Vagina (tissue), 2 donors: ENCODE measurements at regions not wholly inside any gene's neighbourhood (a gene's known extent, or its start where the extent isn't known, plus 50 kb on each side); places are given as distances from the start of the nearest gene placed in this dataset.

Experiments used
- CTCF ChIP-seq, 3 experiments: fragments of 450-650 bp in 2 of 3; fragments of 200-600 bp in 1 of 3; sonication (generic) in 1 of 3; IDR thresholded peaks; one replicate each; pipeline ENCODE4 v1.5.1; 2017 to 2019; ENCODE audit warnings: antibody characterized with exemption in 3 of 3, mild to moderate bottlenecking in 2 of 3, moderate library complexity in 2 of 3
- POLR2A ChIP-seq, 2 donors: fragments of 450-650 bp; IDR thresholded peaks; one replicate each; pipeline ENCODE4 v1.6.1; 2017; ENCODE audit warnings: antibody characterized with exemption in 2 of 2, mild to moderate bottlenecking in 2 of 2, moderate library complexity in 2 of 2

- TF ChIP-seq CTCF (IDR thresholded peaks at IDR 0.05) = no peak
- no peak for TF ChIP-seq POLR2A (IDR thresholded peaks at IDR 0.05)
Observed at GRCh38 chr18:41513438-41513837, 441.6 kb upstream of the PIK3C3 start.
